Activated CD4-positive, alpha-beta T cell treated with anti-CD3 and anti-CD28 coated beads, Interleukin-2, amount 50 U/mL, for 24 hours (primary cell): ENCODE measurements at regions not wholly inside any gene's neighbourhood (a gene's known extent, or its start where the extent isn't known, plus 50 kb on each side); places are given as distances from the start of the nearest gene placed in this dataset.

Source experiments
- DNase-seq, 2 donors: peaks; one replicate each; pipeline ENCODE4 v3.0.0-alpha.2; 2020; ENCODE audit warnings: low read depth in 1 of 2, low spot score in 1 of 2

GRCh38 chr3:30945291-30945690, 50.8 kb upstream of the GADL1 start:
- DNase-seq, result no peak

GRCh38 chr3:30948426-30948825, 54.0 kb upstream of the GADL1 start:
- DNase-seq, result no peak

GRCh38 chr3:30951826-30952225, 57.4 kb upstream of the GADL1 start:
- no peak for DNase-seq

GRCh38 chr3:30952786-30953185, 58.3 kb upstream of the GADL1 start:
- no peak for DNase-seq

- no peak for DNase-seq
These were observed 60.0 kb upstream of the GADL1 start for GRCh38 chr3:30954426-30954825.

GRCh38 chr3:30962084-30962483, 67.6 kb upstream of the GADL1 start:
- no peak for DNase-seq

GRCh38 chr3:30962493-30962892, 68.0 kb upstream of the GADL1 start:
- no peak for DNase-seq

- DNase-seq, result no peak
These were observed 68.8 kb upstream of the GADL1 start for GRCh38 chr3:30963223-30963722.

GRCh38 chr3:30964612-30965011, 70.2 kb upstream of the GADL1 start:
- no peak for DNase-seq

- DNase-seq, result no peak
These were observed 72.4 kb upstream of the GADL1 start for GRCh38 chr3:30966896-30967295.

- DNase-seq, result no peak
These were observed 75.7 kb upstream of the GADL1 start for GRCh38 chr3:30970183-30970582.

- DNase-seq, result no peak
These were observed 78.0 kb upstream of the GADL1 start for GRCh38 chr3:30972449-30972848.

GRCh38 chr3:30974071-30974470, 79.6 kb upstream of the GADL1 start:
- no peak for DNase-seq

GRCh38 chr3:30977592-30977991, 83.1 kb upstream of the GADL1 start:
- DNase-seq, result no peak

GRCh38 chr3:30980993-30981392, 86.5 kb upstream of the GADL1 start:
- no peak for DNase-seq

- DNase-seq, result no peak
These were observed 88.1 kb upstream of the GADL1 start for GRCh38 chr3:30982416-30983075.

GRCh38 chr3:30984855-30985749, 90.6 kb upstream of the GADL1 start:
- no peak for DNase-seq

GRCh38 chr3:30986551-30986950, 92.1 kb upstream of the GADL1 start:
- no peak for DNase-seq

- no peak for DNase-seq
These were observed 94.3 kb upstream of the GADL1 start for GRCh38 chr3:30988769-30989168.

GRCh38 chr3:30989276-30990030, 95.0 kb upstream of the GADL1 start:
- no peak for DNase-seq

- no peak for DNase-seq
These were observed 102.0 kb upstream of the GADL1 start for GRCh38 chr3:30996467-30996866.

- DNase-seq, result no peak
These were observed 108.3 kb upstream of the GADL1 start for GRCh38 chr3:31002730-31003129.
